HL-60 (cell line): ENCODE measurements at regions not wholly inside any gene's neighbourhood (a gene's known extent, or its start where the extent isn't known, plus 50 kb on each side); places are given as distances from the start of the nearest gene placed in this dataset.

Source experiments
- DNase-seq, 2 experiments: peaks; one replicate each; pipeline ENCODE4 v3.0.0-alpha.2; 2010 to 2020; ENCODE audit warnings: low read depth in 1 of 2, low spot score in 1 of 2
- H3K27ac ChIP-seq: fragments of 250-450 bp; sonication (Bioruptor Pico); replicated peaks from 2 replicates; pipeline ENCODE4 v1.5.1; 2020; ENCODE audit warnings: mild to moderate bottlenecking, moderate library complexity
- H3K27me3 ChIP-seq: fragments of 250-450 bp; sonication (Bioruptor Pico); 2 replicates; pipeline ENCODE4 v1.5.1; 2021; ENCODE audit warnings: mild to moderate bottlenecking, moderate library complexity; ENCODE audit not compliant: insufficient read depth, poor library complexity, severe bottlenecking
- H3K4me3 ChIP-seq: replicated peaks from 2 replicates; pipeline ENCODE4 v1.5.1; 2011; ENCODE audit warnings: mild to moderate bottlenecking, control low read depth, low read length; ENCODE audit not compliant: insufficient read depth
- GABPA ChIP-seq: IDR thresholded peaks from 2 replicates; pipeline ENCODE4 v1.6.1; 2012; ENCODE audit warnings: low read depth
- POLR2AphosphoS5 ChIP-seq: IDR thresholded peaks from 2 replicates; pipeline ENCODE4 v1.6.1; 2012; ENCODE audit warnings: low read depth
- SPI1 ChIP-seq: IDR thresholded peaks from 2 replicates; pipeline ENCODE4 v1.6.1; 2012; ENCODE audit warnings: low read depth, mild to moderate bottlenecking, borderline replicate concordance
- TF ChIP-seq, protein P1 (sequence below): IDR thresholded peaks from 2 replicates; pipeline ENCODE4 v1.6.1; 2012; ENCODE audit warnings: low read depth; ENCODE audit not compliant: insufficient replicate concordance
- TF ChIP-seq, protein P2 (sequence below): IDR thresholded peaks from one replicate; pipeline ENCODE4 v1.5.1; 2011; ENCODE audit warnings: low read length, control low read depth, inconsistent platforms; ENCODE audit not compliant: insufficient read depth

DNA sequence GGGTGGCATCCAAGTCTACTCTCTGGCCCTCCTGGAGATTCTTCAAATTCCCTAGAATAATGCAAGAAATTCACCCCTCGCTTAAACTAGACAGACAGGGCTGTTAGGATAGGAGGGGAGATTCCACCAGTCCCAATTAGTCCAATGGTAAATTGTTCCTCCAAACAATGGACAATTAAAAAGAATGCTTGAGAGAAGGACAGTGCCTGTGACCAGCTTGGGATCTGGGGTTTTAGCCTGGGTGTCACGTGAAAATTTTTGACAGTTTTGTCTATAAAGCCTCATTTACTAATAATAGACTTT, 177.7 kb upstream of the RAB4A start:
- no peaks in the 10 kb centered on the region for H3K27me3 ChIP-seq
- TF ChIP-seq SPI1 (no peak), GABPA (no peak), POLR2AphosphoS5 (no peak)
- TF ChIP-seq, protein P1, sequence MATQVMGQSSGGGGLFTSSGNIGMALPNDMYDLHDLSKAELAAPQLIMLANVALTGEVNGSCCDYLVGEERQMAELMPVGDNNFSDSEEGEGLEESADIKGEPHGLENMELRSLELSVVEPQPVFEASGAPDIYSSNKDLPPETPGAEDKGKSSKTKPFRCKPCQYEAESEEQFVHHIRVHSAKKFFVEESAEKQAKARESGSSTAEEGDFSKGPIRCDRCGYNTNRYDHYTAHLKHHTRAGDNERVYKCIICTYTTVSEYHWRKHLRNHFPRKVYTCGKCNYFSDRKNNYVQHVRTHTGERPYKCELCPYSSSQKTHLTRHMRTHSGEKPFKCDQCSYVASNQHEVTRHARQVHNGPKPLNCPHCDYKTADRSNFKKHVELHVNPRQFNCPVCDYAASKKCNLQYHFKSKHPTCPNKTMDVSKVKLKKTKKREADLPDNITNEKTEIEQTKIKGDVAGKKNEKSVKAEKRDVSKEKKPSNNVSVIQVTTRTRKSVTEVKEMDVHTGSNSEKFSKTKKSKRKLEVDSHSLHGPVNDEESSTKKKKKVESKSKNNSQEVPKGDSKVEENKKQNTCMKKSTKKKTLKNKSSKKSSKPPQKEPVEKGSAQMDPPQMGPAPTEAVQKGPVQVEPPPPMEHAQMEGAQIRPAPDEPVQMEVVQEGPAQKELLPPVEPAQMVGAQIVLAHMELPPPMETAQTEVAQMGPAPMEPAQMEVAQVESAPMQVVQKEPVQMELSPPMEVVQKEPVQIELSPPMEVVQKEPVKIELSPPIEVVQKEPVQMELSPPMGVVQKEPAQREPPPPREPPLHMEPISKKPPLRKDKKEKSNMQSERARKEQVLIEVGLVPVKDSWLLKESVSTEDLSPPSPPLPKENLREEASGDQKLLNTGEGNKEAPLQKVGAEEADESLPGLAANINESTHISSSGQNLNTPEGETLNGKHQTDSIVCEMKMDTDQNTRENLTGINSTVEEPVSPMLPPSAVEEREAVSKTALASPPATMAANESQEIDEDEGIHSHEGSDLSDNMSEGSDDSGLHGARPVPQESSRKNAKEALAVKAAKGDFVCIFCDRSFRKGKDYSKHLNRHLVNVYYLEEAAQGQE, result no peak
- TF ChIP-seq, protein P2, sequence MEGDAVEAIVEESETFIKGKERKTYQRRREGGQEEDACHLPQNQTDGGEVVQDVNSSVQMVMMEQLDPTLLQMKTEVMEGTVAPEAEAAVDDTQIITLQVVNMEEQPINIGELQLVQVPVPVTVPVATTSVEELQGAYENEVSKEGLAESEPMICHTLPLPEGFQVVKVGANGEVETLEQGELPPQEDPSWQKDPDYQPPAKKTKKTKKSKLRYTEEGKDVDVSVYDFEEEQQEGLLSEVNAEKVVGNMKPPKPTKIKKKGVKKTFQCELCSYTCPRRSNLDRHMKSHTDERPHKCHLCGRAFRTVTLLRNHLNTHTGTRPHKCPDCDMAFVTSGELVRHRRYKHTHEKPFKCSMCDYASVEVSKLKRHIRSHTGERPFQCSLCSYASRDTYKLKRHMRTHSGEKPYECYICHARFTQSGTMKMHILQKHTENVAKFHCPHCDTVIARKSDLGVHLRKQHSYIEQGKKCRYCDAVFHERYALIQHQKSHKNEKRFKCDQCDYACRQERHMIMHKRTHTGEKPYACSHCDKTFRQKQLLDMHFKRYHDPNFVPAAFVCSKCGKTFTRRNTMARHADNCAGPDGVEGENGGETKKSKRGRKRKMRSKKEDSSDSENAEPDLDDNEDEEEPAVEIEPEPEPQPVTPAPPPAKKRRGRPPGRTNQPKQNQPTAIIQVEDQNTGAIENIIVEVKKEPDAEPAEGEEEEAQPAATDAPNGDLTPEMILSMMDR, result no peak
- DNase-seq, result no peak
- no peak overlapping the region for H3K27ac ChIP-seq
- no peak overlapping the region for H3K4me3 ChIP-seq

DNA sequence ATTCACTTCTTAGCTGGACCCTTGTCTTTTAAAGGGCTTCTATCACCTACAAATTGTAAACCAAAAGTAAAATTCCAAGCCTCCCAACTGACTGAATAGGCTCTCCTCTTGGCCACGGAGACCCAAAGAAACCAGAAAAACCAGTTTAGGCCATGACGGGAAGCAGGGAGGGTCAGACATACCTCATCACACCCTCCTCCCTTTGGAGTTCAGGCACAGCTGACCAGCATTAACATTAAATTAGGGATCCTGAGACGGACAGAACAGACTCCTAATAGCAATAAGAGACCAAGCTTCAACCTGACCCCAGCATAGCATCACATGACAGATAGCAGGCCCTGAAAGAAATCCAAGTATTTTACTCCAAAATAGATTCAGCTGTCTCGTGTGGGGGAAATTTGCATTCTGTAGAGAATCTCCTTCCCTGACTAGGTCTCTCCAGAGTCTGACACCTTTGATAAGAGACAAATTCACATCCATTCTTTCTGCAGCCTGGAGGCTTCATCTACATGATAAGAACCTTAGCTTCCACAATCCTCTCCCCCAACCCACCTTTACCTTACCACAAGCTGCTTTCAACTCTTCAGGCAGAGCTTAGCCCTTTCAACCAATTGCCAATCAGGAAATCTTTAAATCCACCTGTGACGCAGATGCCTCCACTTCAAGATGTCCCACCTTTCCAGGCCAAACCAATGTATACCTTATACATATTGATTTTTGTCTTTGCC, 177.1 kb upstream of the RAB4A start:
- H3K27ac ChIP-seq, result no peak overlapping the region
- DNase-seq, result no peak
- no peak overlapping the region for H3K4me3 ChIP-seq
- H3K27me3 ChIP-seq, result no peaks in the 10 kb centered on the region
- TF ChIP-seq POLR2AphosphoS5 (no peak), GABPA (no peak)
- TF ChIP-seq, protein P1, result no peak

DNA sequence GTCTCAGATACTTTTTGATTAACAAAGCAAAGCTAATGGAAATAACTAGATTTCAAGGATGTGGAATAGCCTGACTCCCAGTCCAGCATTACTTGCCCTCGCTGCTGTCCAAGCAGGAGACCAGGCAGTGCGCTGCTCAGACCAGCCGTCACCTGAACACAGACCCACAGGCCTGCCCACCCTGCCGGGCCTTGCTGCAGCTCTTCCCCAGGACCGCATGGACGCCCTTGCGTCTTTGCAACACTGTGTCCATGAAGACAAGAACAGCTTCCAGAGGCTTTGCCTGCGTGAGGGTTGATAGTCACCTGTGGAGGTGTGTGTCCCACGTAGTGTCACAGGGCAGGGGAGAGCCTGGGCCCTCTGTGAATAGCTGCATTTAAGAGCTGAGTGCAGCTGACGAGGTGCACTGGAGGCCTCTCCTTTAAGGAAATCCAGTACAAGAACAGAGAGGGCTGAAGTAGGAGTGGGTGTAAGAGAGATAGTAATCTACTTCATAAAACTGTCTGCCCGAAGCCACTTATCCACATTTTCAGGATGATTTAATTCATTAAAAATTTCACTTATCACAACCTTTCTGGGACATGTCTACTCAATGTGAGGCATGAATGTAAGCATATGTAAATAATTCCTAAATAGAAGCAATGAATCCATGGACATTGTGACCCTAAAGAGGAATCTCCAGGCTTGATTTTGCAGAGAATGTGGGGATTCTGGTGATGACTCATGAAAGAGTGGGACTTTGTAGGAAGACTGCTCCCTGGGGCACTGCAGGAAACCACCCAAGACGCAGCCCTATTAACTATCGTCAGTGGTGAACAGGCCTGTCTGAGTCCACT, 176.2 kb upstream of the RAB4A start:
- Histone ChIP-seq H3K4me3 (no peak overlapping the region), H3K27me3 (no peaks in the 10 kb centered on the region), H3K27ac (no peak overlapping the region)
- no peak for DNase-seq
- TF ChIP-seq, protein P2, result no peak
- TF ChIP-seq SPI1, result no peak
- TF ChIP-seq POLR2AphosphoS5, result no peak
- TF ChIP-seq GABPA, result no peak
- TF ChIP-seq, protein P1, result no peak
